ENCODE measurements at regions not wholly inside any gene's neighbourhood (a gene's known extent, or its start where the extent isn't known, plus 50 kb on each side); places are given as distances from the start of the nearest gene placed in this dataset.

- Mint-ChIP-seq H3K36me3 (ENCODE audit: unreplicated experiment) (peaks cover 10% of the 10 kb centered on the region), H3K9me3 (ENCODE audit: unreplicated experiment) (peaks cover 2% of the 10 kb centered on the region), H3K27ac (ENCODE audit: unreplicated experiment) (no peak overlapping the region), H3K4me3 (ENCODE audit: unreplicated experiment) (no peak overlapping the region), H3K4me1 (ENCODE audit: low read depth, unreplicated experiment) (peaks cover 5% of the 10 kb centered on the region), H3K27me3 (ENCODE audit: unreplicated experiment) (no peaks in the 10 kb centered on the region)
- TF ChIP-seq CTCF (IDR thresholded peaks at IDR 0.05; ENCODE audit: partially characterized antibody, unreplicated experiment): no peak
- DNase-seq: no peak
These were observed 247.7 kb upstream of the PMEPA1 start for GRCh38 chr20:57957411-57958049.

- H3K27ac Mint-ChIP-seq (ENCODE audit: unreplicated experiment): no peak overlapping the region
- DNase-seq: no peak
- no peak overlapping the region for H3K4me3 Mint-ChIP-seq (ENCODE audit: unreplicated experiment)
- no peak for TF ChIP-seq CTCF (IDR thresholded peaks at IDR 0.05; ENCODE audit: partially characterized antibody, unreplicated experiment)
- peaks cover 10% of the 10 kb centered on the region for H3K36me3 Mint-ChIP-seq (ENCODE audit: unreplicated experiment)
- peaks cover 2% of the 10 kb centered on the region for H3K27me3 Mint-ChIP-seq (ENCODE audit: unreplicated experiment)
- no peaks in the 10 kb centered on the region for H3K4me1 Mint-ChIP-seq (ENCODE audit: low read depth, unreplicated experiment)
- H3K9me3 Mint-ChIP-seq (ENCODE audit: unreplicated experiment): peaks cover 4% of the 10 kb centered on the region
These were observed 243.8 kb upstream of the PMEPA1 start for GRCh38 chr20:57953638-57954037.

DNA sequence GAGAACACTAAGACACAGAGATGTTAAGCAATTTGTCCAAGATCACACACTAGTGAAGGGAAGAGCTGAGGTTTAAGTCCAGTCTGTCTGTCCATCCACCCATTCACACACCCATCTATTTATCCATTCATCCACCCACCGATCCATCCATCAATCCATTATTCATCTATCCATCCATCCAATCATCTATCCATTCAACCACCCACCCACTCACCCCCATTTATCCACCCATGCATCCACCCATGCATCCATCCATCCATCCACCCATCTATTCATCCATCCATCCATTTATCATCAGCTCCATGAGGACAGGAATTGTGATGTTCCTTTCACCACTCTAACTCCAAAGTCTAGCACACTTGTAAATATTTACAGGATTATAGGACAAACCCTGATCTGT, 242.3 kb upstream of the PMEPA1 start:
- Mint-ChIP-seq H3K9me3 (ENCODE audit: unreplicated experiment) (peaks cover 4% of the 10 kb centered on the region), H3K27me3 (ENCODE audit: unreplicated experiment) (peaks cover 2% of the 10 kb centered on the region), H3K36me3 (ENCODE audit: unreplicated experiment) (peaks cover 10% of the 10 kb centered on the region), H3K27ac (ENCODE audit: unreplicated experiment) (no peak overlapping the region), H3K4me1 (ENCODE audit: low read depth, unreplicated experiment) (no peaks in the 10 kb centered on the region), H3K4me3 (ENCODE audit: unreplicated experiment) (no peak overlapping the region)
- no peak for DNase-seq
- no peak for TF ChIP-seq CTCF (IDR thresholded peaks at IDR 0.05; ENCODE audit: partially characterized antibody, unreplicated experiment)

GRCh38 chr20:57951549-57951948, 241.7 kb upstream of the PMEPA1 start:
- no peak for DNase-seq
- Mint-ChIP-seq H3K36me3 (ENCODE audit: unreplicated experiment) (peaks cover 10% of the 10 kb centered on the region), H3K27me3 (ENCODE audit: unreplicated experiment) (peaks cover 2% of the 10 kb centered on the region), H3K4me3 (ENCODE audit: unreplicated experiment) (no peak overlapping the region), H3K27ac (ENCODE audit: unreplicated experiment) (no peak overlapping the region), H3K4me1 (ENCODE audit: low read depth, unreplicated experiment) (no peaks in the 10 kb centered on the region), H3K9me3 (ENCODE audit: unreplicated experiment) (peaks cover 4% of the 10 kb centered on the region)
- no peak for TF ChIP-seq CTCF (IDR thresholded peaks at IDR 0.05; ENCODE audit: partially characterized antibody, unreplicated experiment)

GRCh38 chr20:57950764-57951485, 241.1 kb upstream of the PMEPA1 start:
- Mint-ChIP-seq H3K27ac (ENCODE audit: unreplicated experiment) (no peak overlapping the region), H3K4me1 (ENCODE audit: low read depth, unreplicated experiment) (no peaks in the 10 kb centered on the region), H3K9me3 (ENCODE audit: unreplicated experiment) (peaks cover 4% of the 10 kb centered on the region), H3K36me3 (ENCODE audit: unreplicated experiment) (peaks cover 10% of the 10 kb centered on the region), H3K27me3 (ENCODE audit: unreplicated experiment) (peaks cover 2% of the 10 kb centered on the region), H3K4me3 (ENCODE audit: unreplicated experiment) (no peak overlapping the region)
- DNase-seq: no peak
- no peak for TF ChIP-seq CTCF (IDR thresholded peaks at IDR 0.05; ENCODE audit: partially characterized antibody, unreplicated experiment)

Measured in glutamatergic neuron (in vitro differentiated cells).